NCI-H1436 treated with DMSO at 0.1 percent for 48 hours (cell line): ENCODE measurements at regions not wholly inside any gene's neighbourhood (a gene's known extent, or its start where the extent isn't known, plus 50 kb on each side); places are given as distances from the start of the nearest gene placed in this dataset.
"Not testable (repeated sequence)": the region's sequence is repeated elsewhere in the genome, so short reads cannot be mapped to it uniquely, and the experiment has no call there.

Experiments used
- DNase-seq: peaks from one replicate; lab custom pipeline; 2025; lab: John Stamatoyannopoulos, UW

GRCh38 chr2:131639001-131639620, 111.4 kb downstream of the CCDC74A start:
- not testable (repeated sequence) for DNase-seq

GRCh38 chr2:131641414-131642206, 113.9 kb downstream of the CCDC74A start:
- no peak for DNase-seq

GRCh38 chr2:131643180-131643579, 115.5 kb downstream of the CCDC74A start:
- DNase-seq: not testable (repeated sequence)

GRCh38 chr2:131645177-131645765, 117.6 kb downstream of the CCDC74A start:
- DNase-seq: no peak

- DNase-seq: not testable (repeated sequence)
These were observed 118.5 kb downstream of the CCDC74A start for GRCh38 chr2:131646220-131646619.

GRCh38 chr2:131646669-131647297, 119.1 kb downstream of the CCDC74A start:
- DNase-seq: no peak

- DNase-seq: not testable (repeated sequence)
These were observed 120.9 kb downstream of the CCDC74A start for GRCh38 chr2:131648565-131648964.

GRCh38 chr2:131652246-131652645, 124.6 kb downstream of the CCDC74A start:
- not testable (repeated sequence) for DNase-seq

GRCh38 chr2:131654107-131654506, 126.4 kb downstream of the CCDC74A start:
- not testable (repeated sequence) for DNase-seq

GRCh38 chr2:131656816-131657633, 129.3 kb downstream of the CCDC74A start:
- DNase-seq: no peak

GRCh38 chr2:131657895-131658768, 130.4 kb downstream of the CCDC74A start:
- DNase-seq: no peak

- no peak for DNase-seq
These were observed 131.1 kb downstream of the CCDC74A start for GRCh38 chr2:131658769-131659131.

- no peak for DNase-seq
These were observed 131.5 kb downstream of the CCDC74A start for GRCh38 chr2:131659168-131659572.

- DNase-seq: not testable (repeated sequence)
These were observed 133.6 kb downstream of the CCDC74A start for GRCh38 chr2:131661101-131661782.

GRCh38 chr2:131661884-131662535, 134.3 kb downstream of the CCDC74A start:
- DNase-seq: not testable (repeated sequence)

GRCh38 chr2:131663501-131663900, 135.8 kb downstream of the CCDC74A start:
- not testable (repeated sequence) for DNase-seq

- DNase-seq: not testable (repeated sequence)
These were observed 138.0 kb downstream of the CCDC74A start for GRCh38 chr2:131665716-131666115.

- DNase-seq: not testable (repeated sequence)
These were observed 141.3 kb downstream of the CCDC74A start for GRCh38 chr2:131668794-131669540.
